GM21526 (cell line): ENCODE measurements at regions not wholly inside any gene's neighbourhood (a gene's known extent, or its start where the extent isn't known, plus 50 kb on each side); places are given as distances from the start of the nearest gene placed in this dataset.
"Not testable (repeated sequence)": the region's sequence is repeated elsewhere in the genome, so short reads cannot be mapped to it uniquely, and the experiment has no call there.

Source experiments
- ATAC-seq: cut with Tn5 transposase; IDR thresholded peaks from one replicate; pipeline ENCODE4 v1.9.1; 2021; ENCODE audit warnings: moderate library complexity; ENCODE audit not compliant: unreplicated experiment, low FRiP score

- ATAC-seq = no peak
Observed at GRCh38 chr19:28374971-28375370, 838.0 kb downstream of the UQCRFS1 start.

- ATAC-seq = no peak
Observed at GRCh38 chr19:28372576-28373247, 840.2 kb downstream of the UQCRFS1 start.

GRCh38 chr19:28367146-28367545, 845.8 kb downstream of the UQCRFS1 start:
- no peak for ATAC-seq

- no peak for ATAC-seq
Observed at GRCh38 chr19:28363254-28363653, 849.7 kb downstream of the UQCRFS1 start.

GRCh38 chr19:28359431-28360414, 853.2 kb downstream of the UQCRFS1 start:
- no peak for ATAC-seq

- ATAC-seq = no peak
Observed at GRCh38 chr19:28358633-28359032, 854.3 kb downstream of the UQCRFS1 start.

GRCh38 chr19:28351761-28352160, 861.2 kb downstream of the UQCRFS1 start:
- no peak for ATAC-seq

- ATAC-seq = not testable (repeated sequence)
Observed at GRCh38 chr19:28351321-28351720, 861.6 kb downstream of the UQCRFS1 start.

GRCh38 chr19:28350673-28351072, 862.3 kb downstream of the UQCRFS1 start:
- no peak for ATAC-seq

- ATAC-seq = no peak
Observed at GRCh38 chr19:28350037-28350436, 862.9 kb downstream of the UQCRFS1 start.

GRCh38 chr19:28349604-28350003, 863.3 kb downstream of the UQCRFS1 start:
- no peak for ATAC-seq

- no peak for ATAC-seq
Observed at GRCh38 chr19:28345811-28346210, 867.1 kb downstream of the UQCRFS1 start.

GRCh38 chr19:28341810-28342350, 871.1 kb downstream of the UQCRFS1 start:
- no peak for ATAC-seq

- ATAC-seq = no peak
Observed at GRCh38 chr19:28334419-28334818, 878.5 kb downstream of the UQCRFS1 start.

- ATAC-seq = no peak
Observed at GRCh38 chr19:28333909-28334308, 879.0 kb downstream of the UQCRFS1 start.

GRCh38 chr19:28332886-28333285, 880.1 kb downstream of the UQCRFS1 start:
- no peak for ATAC-seq

- no peak for ATAC-seq
Observed at GRCh38 chr19:28332351-28332750, 880.6 kb downstream of the UQCRFS1 start.

GRCh38 chr19:28331596-28331995, 881.4 kb downstream of the UQCRFS1 start:
- no peak for ATAC-seq

GRCh38 chr19:28330831-28331230, 882.1 kb downstream of the UQCRFS1 start:
- no peak for ATAC-seq

- ATAC-seq = no peak
Observed at GRCh38 chr19:28329429-28329828, 883.5 kb downstream of the UQCRFS1 start.

GRCh38 chr19:28327905-28328304, 885.0 kb downstream of the UQCRFS1 start:
- no peak for ATAC-seq
